PC-3 (cell line): ENCODE measurements at regions not wholly inside any gene's neighbourhood (a gene's known extent, or its start where the extent isn't known, plus 50 kb on each side); places are given as distances from the start of the nearest gene placed in this dataset.

Experiments
- EZH2 ChIP-seq: fragments of 300-600 bp; sonication (generic); IDR thresholded peaks from one replicate; pipeline ENCODE4 v1.6.1; 2017; ENCODE audit warnings: antibody characterized with exemption, mild to moderate bottlenecking, low read length; ENCODE audit not compliant: unreplicated experiment
- EZH2phosphoT487 ChIP-seq: fragments of 300-600 bp; sonication (generic); IDR thresholded peaks from 2 replicates; pipeline ENCODE4 v1.6.1; 2018; ENCODE audit warnings: mild to moderate bottlenecking, antibody characterized with exemption, low read length, borderline replicate concordance
- TF ChIP-seq, protein P1 (sequence below): fragments of 300-600 bp; sonication (generic); conservative IDR thresholded peaks from 2 replicates; pipeline ENCODE4 v1.5.1; 2017; ENCODE audit warnings: antibody characterized with exemption, low read depth, mild to moderate bottlenecking, low read length

GRCh38 chr2:196563876-196564275, 75.6 kb upstream of the CCDC150 start:
- TF ChIP-seq, protein P1, sequence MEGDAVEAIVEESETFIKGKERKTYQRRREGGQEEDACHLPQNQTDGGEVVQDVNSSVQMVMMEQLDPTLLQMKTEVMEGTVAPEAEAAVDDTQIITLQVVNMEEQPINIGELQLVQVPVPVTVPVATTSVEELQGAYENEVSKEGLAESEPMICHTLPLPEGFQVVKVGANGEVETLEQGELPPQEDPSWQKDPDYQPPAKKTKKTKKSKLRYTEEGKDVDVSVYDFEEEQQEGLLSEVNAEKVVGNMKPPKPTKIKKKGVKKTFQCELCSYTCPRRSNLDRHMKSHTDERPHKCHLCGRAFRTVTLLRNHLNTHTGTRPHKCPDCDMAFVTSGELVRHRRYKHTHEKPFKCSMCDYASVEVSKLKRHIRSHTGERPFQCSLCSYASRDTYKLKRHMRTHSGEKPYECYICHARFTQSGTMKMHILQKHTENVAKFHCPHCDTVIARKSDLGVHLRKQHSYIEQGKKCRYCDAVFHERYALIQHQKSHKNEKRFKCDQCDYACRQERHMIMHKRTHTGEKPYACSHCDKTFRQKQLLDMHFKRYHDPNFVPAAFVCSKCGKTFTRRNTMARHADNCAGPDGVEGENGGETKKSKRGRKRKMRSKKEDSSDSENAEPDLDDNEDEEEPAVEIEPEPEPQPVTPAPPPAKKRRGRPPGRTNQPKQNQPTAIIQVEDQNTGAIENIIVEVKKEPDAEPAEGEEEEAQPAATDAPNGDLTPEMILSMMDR, result no peak
- TF ChIP-seq EZH2phosphoT487 (no peak), EZH2 (no peak)
